Left renal pelvis (tissue), 4 donors: ENCODE measurements at regions not wholly inside any gene's neighbourhood (a gene's known extent, or its start where the extent isn't known, plus 50 kb on each side); places are given as distances from the start of the nearest gene placed in this dataset.

Source experiments
- DNase-seq, 4 donors: peaks; one replicate each; pipeline ENCODE4 v3.0.0-alpha.2; 2013; ENCODE audit warnings: low read depth in 4 of 4, low spot score in 3 of 4

DNA sequence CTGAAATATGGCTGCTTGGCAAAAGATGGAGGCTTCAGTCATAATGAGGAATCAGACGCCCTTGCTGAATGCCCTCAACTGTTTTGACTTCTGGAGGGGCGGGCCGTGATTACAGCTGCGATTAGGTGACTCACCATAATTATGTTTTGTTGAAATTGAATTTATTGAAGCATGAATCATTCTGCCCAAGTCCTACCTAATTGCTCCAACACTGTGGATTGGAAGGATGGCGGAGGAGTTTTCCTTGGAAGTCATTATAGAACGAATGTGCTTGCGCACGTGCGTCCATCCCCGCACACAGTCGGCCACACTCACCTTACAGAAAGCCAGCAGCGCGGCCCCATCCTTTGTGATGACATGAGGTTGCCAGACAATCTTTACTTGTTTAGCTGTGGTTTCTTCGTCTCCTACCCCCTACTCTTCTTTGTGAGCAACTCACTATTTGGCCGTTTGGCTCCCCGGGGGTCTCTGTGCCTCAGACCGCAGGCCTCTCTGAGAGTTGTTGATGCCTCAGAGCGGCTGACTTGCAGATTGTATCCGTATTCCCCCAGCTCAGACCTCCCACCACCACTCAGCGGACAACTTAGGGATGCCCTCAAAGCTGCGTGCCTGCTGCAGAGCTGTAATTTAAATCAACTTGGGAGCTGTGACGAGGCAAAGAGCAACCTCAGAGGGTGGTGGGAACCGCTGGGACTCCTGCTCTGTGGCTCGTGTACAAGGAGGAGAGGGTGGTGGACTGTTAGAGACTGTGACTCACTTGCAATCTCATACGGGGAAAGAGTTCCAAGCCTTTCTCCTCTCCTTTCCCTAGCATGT lies 513.4 kb downstream of the TNS1 start:
- DNase-seq, result no peak

DNA sequence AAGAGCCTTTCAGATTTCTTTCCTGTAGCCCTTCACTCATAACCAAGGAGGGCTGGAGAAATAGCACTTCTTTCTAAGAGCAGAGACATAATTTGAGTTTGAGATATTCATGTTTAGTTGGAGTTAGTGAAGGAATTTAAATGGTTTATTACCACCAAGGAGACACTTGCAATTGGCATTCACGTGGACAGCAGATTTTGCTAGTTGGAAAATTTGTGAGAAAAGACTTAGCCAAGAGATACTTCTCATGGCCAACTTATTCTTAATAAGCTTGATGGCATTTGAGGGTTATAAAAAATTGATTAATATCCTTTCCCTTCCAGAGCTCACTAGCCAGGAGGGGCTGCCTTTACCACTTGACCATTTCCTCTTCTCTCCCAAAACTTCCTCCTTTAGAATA lies 518.7 kb downstream of the TNS1 start:
- no peak for DNase-seq

DNA sequence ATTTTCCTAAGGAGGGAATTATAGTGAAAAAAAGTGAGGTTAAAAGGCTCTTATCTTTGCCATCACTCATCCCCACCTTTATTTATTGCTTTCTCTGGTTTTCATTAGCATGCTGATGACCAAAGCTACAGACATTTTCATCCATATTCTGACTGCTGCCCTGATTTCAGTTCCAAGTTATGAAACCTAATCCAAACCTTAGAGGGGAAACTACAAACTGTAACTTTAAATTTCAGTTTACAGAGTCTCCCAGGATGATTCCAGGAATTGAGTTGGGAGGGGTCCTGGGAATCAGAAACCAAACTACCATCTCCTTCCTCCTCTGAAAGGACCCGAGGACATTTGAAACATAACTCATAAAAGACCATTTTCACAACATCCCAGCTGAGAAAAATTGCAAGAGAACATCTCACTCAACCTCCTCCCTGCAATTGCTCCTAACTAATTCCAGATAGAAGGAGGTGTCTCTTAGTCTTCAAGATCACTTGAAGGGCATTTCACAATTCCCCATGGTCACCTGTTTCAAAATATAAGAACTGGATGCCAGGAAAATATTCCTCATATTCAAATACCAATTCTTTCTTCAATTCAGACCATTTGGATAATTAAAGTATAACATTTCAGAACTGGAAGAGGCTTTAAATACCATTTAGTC lies 520.6 kb downstream of the TNS1 start:
- no peak for DNase-seq

DNA sequence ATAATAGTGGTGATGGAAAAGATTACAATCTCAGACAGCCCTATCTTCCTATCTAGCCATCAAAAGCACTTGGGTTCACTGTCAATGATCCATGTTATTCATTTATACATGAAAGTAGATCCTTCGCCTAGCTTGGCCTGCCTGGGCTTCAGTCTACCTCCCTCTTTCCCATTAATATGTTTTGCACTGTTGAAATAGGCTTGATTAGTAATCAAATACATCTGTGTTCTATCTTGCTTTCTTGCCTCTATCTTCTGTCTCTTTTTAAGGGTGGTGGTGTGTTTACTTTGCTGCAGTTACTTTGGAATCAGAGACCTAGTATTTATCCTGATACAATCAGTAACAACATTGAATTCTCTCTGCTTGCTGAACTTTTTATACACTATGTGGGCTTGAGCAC lies 521.2 kb downstream of the TNS1 start:
- no peak for DNase-seq

DNA sequence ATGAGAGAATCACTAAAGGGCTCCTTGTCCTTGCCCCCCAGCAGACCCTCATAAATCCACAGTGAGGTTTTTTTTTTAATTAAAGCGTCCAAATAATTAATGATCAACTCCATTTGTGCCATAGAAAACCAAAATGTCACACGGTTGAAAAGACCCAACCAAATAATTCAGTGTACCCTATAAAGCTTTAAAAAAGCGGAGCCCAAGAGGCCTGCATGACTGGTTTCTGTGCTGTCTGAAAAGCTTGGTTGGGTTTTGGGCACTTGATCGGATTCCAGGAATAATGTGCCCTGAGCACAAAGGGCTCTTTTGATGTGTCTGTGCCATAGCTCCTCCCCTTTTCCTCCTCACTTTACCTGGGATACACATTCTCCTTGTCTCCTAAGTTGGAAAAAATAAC lies 523.2 kb downstream of the TNS1 start:
- no peak for DNase-seq

DNA sequence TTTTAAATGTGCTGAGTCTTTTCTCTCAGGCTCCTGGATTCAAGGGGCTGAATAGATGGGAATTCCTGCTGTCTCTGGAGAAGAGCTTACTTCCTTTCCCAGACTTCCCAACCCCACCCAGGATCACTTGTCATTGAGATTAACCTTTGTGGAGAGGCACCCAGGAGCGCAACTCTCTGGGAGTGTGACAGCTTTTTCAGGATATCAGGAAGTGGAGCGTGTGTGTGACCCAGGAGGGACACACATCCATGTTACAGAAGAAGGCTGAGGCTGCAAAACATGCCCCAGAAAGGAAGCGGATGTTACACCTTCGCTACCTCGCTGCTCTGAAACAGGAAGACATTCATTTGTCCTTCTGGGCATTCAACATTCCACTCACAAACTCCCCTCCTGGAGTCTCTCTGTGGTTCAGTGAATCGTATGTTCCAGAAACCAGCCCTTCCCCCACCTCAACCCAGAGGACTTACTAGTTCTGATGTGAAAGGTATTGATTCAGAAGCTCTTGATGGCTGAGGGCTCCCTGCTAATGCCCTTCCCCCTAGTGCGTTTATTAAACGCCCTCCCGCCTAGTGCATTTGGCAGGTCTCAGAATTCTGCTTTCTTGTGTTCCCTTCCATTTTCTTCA lies 523.9 kb downstream of the TNS1 start:
- no peak for DNase-seq

DNA sequence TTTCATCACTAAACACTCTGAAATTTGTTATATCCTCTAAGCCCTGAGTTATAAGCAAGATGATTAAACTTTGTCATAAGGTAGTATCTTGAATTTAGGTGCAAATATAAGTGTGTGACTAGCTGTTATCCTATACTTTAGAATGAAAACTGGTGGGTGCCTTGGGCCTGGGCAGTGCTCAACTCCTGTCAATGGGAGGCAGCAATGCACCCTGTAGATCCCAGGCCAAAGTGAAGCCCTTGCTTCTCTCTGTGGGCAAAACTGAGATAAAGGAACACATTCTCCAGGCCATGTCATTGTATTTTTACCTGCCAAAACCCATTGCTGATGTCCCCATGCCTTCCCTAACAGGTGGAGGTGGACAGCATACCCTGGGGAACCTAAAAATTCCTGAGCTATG lies 525.2 kb downstream of the TNS1 start:
- no peak for DNase-seq

DNA sequence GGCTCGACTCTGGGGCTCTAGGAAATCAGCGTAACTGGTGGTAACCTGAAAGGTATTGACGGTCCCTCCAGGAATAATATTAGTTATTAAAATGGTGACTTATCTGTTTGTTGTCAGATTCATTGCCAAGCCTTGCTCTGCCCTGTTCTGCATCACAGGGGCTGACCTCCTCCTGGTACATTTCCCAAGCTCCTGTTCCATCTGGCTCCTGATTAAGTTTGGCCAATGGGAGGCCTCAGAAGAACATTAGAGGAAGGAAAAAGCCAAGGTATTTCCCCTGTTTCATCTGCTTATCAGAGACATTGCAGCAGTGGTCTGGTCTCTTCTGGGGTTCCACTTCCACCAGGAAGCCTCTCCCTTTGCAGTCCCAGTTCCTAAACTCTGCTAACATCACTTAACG lies 527.0 kb downstream of the TNS1 start:
- DNase-seq, result no peak

DNA sequence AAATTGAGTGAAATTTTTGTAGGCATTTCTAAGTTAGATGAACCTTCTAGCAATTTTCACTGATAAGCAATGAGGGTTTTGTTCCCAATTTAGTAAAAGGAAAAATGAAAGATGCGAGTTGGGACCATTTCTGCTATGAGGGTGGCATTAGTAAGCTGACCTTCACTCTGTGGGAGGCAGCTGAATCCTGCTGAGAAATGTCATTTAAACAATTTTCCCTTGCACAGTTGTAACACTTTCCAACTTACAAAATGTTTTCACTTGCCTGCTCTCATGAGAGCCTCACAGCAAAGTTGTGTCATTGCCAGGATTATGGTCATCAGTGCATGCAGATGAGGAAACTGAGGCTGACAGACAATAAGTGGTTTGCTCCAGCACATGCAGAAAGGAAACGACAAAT lies 527.7 kb downstream of the TNS1 start:
- DNase-seq, result no peak

DNA sequence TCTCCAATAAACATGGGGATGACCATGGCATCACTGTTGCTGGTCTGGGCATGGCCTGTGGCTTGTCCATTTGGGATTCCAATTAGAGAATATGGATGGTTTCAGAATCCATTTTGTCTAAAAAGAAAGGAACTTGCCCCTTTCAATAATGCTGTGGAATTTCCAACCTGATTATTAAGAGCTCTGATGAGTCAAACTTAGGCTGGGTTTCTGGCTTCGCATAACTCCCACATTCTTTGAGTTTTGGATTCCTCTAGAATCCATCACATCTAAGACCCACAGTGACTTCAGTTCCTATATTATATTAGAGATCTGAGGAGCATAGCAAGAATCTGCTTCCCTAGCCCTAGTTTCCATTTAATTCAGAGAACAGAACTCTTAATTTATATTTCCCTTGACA lies 531.5 kb downstream of the TNS1 start:
- no peak for DNase-seq

DNA sequence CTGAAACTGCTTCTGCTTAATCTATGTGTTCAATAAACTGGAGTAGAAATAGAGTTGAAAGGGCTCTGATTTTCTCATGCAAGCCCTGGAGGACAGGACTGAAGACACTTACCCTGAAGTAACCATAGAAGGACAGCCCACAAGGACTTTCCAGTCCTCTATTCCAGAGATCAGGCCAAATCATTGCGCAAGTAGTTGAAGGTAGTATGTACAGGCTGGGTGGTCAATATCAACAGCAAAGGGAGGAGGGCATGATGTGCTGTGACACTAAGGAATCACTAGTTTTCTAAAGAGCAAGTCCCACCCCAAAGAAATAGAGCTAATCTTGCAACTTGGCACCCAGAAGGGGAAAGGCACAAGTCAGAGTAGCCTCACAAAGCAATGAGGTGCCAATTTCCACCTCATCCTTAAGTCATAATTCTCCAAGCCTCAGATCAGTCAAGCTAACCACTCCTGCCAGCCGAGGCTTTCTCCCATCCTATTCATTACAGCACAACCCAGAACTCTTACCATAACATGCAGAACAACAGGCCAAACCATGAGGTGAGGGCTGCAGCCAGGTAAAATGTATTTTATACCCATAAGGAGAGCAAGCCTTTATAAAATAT lies 533.5 kb downstream of the TNS1 start:
- no peak for DNase-seq

DNA sequence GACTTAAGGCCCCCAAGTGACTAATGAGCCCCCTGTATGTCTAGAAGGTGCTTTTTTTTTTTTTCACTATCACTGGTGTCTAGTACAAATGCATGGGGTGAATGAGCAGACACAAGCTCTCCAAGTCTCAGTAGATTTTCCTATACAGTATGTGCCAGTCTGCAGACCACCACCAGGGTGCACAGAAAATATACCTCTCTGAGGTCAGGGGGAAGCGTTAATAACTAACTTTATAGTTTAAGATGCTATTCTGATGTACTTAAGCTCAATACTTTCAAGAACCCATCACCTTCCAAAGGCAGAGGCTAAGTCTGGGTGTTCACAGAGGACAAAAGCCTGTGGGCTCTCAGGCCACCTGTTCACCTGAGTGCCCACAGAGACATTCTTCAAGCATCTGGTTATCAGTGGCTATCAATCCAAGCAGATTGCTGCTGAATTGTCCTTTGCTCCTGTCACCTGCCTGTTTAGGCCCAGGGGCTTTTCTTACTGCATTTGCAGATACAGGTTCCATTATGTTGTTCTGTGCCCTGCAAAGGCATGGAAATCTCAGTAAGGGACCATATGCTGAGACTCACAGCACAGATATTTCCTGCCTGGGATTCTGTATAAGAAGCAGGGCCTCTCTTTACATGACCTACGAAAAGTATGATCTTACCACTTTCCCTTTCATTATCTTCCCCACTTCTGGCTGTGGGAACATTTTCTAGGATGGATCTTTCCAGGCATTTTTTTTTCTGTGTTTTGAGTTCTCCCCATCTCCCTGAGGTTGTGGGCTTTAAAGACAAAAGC lies 534.6 kb downstream of the TNS1 start:
- no peak for DNase-seq

DNA sequence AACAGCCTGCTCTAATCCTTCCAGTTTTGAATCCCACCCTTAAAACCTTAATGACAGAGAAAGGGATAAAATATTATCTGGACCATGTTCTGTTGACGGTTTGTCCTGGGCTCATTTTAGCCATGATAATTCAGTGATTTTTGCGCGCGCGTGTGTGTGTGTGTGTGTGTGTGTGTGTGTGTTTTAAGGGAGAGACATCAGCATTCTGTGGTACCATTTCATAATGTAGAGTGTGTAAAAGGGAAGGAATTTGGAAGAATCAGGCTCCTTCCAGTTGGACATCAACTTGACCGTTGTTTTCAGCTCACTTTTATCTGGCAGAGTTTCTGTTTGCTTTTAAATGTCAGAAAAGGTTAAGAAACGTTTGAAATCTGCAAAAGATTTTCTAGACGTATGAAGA lies 535.5 kb downstream of the TNS1 start:
- no peak for DNase-seq

DNA sequence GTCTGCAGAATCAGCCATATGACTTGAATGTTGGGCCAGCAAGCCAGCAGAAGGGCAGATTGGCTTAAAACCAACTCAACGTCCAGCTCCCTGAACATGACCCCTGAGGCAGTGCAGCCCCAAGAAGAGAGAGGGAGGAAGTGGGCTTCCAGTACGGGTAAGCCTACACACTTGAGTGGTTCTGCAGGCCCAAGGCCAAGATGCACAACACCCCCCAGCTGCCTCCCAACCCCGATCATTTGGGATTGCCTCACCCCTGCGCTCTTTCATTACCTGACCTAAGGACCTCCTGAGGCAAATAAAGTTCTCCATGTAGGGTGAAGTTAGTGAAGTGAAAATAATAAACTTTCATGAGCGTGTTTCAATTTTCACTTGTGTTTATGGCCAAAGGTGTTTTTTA lies 536.0 kb downstream of the TNS1 start:
- no peak for DNase-seq

DNA sequence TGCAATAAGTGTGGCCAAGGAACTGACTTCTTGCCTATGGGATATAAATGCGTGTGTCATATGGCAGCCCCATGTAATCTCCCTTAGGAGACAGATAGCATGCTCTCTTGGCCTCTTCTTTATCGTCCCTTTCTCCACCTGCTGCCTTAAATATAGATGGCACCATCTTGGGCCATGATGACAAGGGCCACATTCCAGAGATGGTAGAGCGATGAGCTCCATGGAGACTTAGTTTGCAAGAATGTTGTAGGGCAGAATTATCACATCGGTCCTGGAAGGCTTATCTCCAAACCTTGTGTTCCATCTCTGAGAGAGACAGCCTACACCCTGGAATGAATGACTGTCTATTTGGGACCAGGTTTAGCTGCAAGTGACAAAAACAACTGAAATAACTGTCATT lies 536.7 kb downstream of the TNS1 start:
- no peak for DNase-seq

DNA sequence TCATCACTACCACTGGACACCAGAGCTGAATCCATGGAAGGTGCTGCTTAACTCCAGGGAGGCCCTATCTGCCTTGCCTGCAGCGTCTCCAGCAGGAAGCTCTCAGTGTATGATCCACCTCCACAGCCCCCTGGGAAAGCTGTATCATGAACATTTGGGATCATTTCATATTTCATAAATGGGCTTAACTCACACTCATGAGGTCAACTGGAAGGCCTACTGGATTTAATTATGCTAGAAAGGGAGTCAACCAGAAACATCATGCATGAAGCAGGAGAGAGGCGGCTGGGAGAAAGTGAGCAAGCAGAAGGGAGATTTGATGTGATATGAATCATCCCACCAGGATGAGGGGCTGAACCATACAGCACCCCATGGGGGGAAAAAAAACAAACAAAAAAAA lies 537.7 kb downstream of the TNS1 start:
- no peak for DNase-seq

DNA sequence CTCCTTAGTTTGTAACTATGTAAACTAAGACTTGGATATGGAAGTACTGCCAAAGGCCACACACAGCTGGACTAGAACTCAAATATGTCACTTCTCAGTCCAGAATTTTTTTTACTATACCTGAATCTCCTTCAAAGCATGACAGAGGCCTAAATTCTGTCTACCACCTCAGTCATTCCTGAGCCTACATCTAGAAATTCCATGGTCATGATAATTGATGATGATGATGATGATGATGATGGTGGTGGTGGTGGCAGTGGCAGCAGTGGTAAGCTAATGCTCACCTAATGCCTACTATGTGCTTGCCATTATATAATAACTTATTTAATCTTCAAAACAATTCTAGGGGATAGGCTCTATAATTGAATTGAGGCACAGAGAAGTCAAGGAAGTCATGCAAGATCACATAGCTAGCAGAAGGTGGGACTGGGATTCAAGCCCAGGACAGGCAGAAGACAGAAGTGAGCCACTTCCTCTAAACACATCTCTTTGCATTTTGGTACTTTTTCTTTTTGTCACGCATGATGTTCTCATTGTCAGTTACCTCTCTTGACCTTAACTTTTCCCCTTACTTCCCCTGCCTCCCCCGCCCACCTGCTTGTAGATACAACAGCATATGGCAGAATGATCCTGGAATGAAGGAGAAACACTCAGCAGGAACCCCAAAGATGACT lies 539.3 kb downstream of the TNS1 start:
- DNase-seq, result no peak

DNA sequence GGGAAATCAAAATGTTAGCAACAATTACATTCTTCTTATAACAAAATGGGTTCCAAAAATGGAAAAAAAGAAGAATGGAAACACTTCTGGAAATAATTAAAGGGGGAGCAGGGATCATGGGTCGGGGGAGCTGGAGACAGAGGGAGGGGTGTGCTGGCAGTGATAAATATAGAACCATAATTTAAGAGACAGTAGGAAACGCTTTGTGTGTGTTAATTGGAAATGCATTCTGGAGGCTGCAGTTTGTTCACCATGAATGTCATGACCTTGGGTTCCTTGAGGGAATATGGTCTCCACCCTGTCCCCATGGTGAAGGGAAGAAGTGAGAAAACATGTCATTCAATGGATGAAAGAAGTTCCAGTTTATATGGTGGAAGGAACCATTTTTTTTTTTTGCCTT lies 540.7 kb downstream of the TNS1 start:
- DNase-seq, result no peak

DNA sequence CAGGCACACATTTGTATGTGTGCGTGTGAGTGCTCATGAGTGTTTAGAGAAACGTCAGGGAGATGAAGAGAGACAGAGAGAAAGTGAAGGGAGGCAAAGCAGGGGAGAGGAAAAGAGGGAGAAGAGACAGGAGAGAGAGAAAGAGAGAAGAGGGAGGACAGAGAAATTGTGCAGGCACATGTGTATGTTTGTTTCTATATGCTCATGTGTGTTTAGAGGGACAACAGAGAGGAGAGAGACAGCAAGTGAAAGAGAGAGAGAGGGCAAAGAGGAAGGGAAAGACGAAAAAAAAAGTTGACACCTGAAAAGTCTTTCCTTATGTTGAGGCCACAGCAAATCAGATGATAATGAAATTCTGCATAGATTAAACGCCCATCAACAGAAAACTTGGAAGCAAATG lies 541.1 kb downstream of the TNS1 start:
- no peak for DNase-seq

DNA sequence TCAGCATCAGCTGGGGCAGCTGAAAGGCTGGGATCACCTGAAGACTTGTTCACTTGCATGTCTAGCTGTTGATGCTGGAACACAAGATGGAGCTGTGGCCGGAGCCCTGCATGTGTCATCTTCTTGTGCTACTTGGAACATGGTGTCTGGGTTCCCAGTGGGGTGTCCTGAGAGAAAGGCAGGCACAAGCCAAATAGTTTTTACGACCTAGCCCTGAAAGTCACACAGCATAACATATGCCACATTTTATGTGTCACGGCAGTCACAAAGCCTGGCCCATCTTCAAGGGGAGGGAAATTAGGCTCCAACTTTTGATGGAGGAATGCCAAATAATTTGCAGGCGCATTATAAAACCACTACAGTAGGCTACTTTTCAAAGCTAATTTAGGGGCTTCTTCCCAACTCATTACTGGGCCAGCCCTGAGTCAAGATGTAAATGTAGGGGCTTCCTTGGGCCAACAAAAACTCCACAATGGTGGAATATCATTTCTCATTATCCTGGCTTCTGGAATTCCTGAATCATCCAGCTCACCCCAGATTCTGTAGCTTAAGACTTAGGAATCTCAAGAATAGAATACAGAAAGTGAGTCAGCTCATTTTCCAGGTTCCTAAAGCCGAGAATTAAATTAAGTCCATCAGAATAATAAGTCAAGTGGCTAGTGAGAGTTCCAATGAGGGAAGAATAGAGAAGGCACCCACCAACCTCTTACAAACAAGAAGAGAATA lies 543.0 kb downstream of the TNS1 start:
- no peak for DNase-seq
